CD4-positive, alpha-beta T cell (primary cell): ENCODE measurements at regions not wholly inside any gene's neighbourhood (a gene's known extent, or its start where the extent isn't known, plus 50 kb on each side); places are given as distances from the start of the nearest gene placed in this dataset.

Source experiments
- ATAC-seq: fragments of 200-7000 bp; cut with Tn5 transposase; one replicate; pipeline ENCODE4 v1.10.0; 2022; ENCODE audit warnings: mild to moderate bottlenecking; ENCODE audit not compliant: poor library complexity
- CTCF ChIA-PET: fragments of 350-600 bp; sonication (Branson Sonifier 250); formaldehyde crosslinking; loops from one replicate; lab custom pipeline; 2021; ENCODE audit warnings: antibody characterized with exemption, inconsistent platforms; lab: Charles Lee
- POLR2A ChIA-PET: fragments of 350-600 bp; sonication (Branson Sonifier 250); formaldehyde crosslinking; loops from one replicate; lab custom pipeline; 2021; ENCODE audit warnings: antibody characterized with exemption, inconsistent platforms; lab: Charles Lee
- DNase-seq, 14 experiments: peaks; one replicate each; pipeline ENCODE4 v3.0.0-alpha.2; 2013 to 2020; ENCODE audit warnings: mixed read lengths in 2 of 14
- H3K27ac ChIP-seq, 2 donors: one replicate each; pipeline versions ENCODE4 v1.5.1 to v1.7.0; 2013; ENCODE audit warnings: low read length in 2 of 2, low read depth in 1 of 2, mild to moderate bottlenecking in 1 of 2
- H3K27me3 ChIP-seq, 2 experiments: 1 replicate in 1 of 2; 2 replicates in 1 of 2; pipeline versions ENCODE4 v1.6.1 to v1.7.0; 2013; ENCODE audit warnings: low read length in 2 of 2, control low read depth in 1 of 2, mild to moderate bottlenecking in 1 of 2, moderate library complexity in 1 of 2; ENCODE audit not compliant: insufficient read depth in 2 of 2, control insufficient read depth in 1 of 2
- H3K36me3 ChIP-seq: one replicate; pipeline ENCODE4 v1.6.1; 2013; ENCODE audit warnings: low read length, control low read depth; ENCODE audit not compliant: insufficient read depth
- H3K4me1 ChIP-seq: one replicate; pipeline ENCODE4 v1.6.1; 2013; ENCODE audit warnings: low read length, control low read depth; ENCODE audit not compliant: insufficient read depth
- H3K4me3 ChIP-seq: one replicate; pipeline ENCODE4 v1.5.1; 2013; ENCODE audit warnings: mild to moderate bottlenecking, low read length, moderate library complexity
- H3K9me3 ChIP-seq, 2 experiments: 1 replicate in 1 of 2; 2 replicates in 1 of 2; pipeline versions ENCODE4 v1.6.1 to v1.7.0; 2013; ENCODE audit warnings: low read length in 2 of 2, mild to moderate bottlenecking in 2 of 2, control low read depth in 1 of 2, moderate library complexity in 1 of 2; ENCODE audit not compliant: control insufficient read depth in 1 of 2, insufficient read depth in 1 of 2
- H3K27ac Mint-ChIP-seq: one replicate; pipeline ENCODE4 v1.8.0; 2020; ENCODE audit warnings: mixed read lengths
- H3K27me3 Mint-ChIP-seq: one replicate; pipeline ENCODE4 v1.8.0; 2021; ENCODE audit warnings: mixed read lengths
- H3K36me3 Mint-ChIP-seq: one replicate; pipeline ENCODE4 v1.8.0; 2021; ENCODE audit warnings: low read depth, mixed read lengths
- H3K4me1 Mint-ChIP-seq: one replicate; pipeline ENCODE4 v1.8.0; 2021; ENCODE audit warnings: low read depth, mixed read lengths
- H3K4me3 Mint-ChIP-seq: one replicate; pipeline ENCODE4 v1.8.0; 2020; ENCODE audit warnings: mild to moderate bottlenecking, mixed read lengths
- H3K9me3 Mint-ChIP-seq: one replicate; pipeline ENCODE4 v1.8.0; 2020; ENCODE audit warnings: mixed read lengths
- intact Hi-C, 2 experiments: fragments of 100-400 bp; cut with DNase I in 1 of 2; cut with micrococcal nuclease in 1 of 2; formaldehyde crosslinking; loops; one replicate each; pipeline versions ENCODE4 v1.15.1 to v1.9.0; 2023 to 2025; cut with DNase I, micrococcal nuclease
- TF ChIP-seq, protein P1 (sequence below): fragments of 200-600 bp; IDR thresholded peaks from one replicate; pipeline ENCODE4 v1.8.0; 2022; ENCODE audit warnings: antibody characterized with exemption, mild to moderate bottlenecking

DNA sequence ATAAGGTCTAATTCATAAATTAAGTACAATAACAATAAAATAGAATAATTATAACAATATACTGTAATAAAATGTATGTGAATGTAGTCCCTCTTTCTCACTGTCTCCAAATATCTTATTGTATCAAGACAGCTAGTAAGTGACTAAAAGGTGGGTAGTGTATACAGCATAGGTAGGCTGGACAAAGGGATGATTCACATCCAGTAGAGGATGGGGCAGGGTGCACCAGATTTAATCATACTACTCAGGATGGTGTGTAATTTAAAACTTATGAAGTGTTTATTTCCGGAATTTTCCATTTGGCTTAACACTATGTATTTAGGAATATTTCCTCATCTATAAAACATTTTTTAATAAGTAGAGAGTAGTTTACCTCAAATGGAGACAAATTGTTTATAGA lies 876.1 kb upstream of the CADM2 start:
- Histone ChIP-seq H3K27me3 (no peaks in the 10 kb centered on the region), H3K9me3 (peaks cover 0 to 7% of the 10 kb centered on the region in 2 experiments), H3K27ac (no peak overlapping the region), H3K4me3 (no peak overlapping the region), H3K36me3 (no peaks in the 10 kb centered on the region), H3K4me1 (no peaks in the 10 kb centered on the region)
- POLR2A ChIA-PET, result no interaction called here
- no peaks in the 10 kb centered on the region for H3K4me1 Mint-ChIP-seq
- DNase-seq (no peak), ATAC-seq (no peak)
- no peaks in the 10 kb centered on the region for H3K27me3 Mint-ChIP-seq
- H3K36me3 Mint-ChIP-seq, result no peaks in the 10 kb centered on the region
- intact Hi-C loops, result no loop called here
- CTCF ChIA-PET, result no interaction called here
- H3K27ac Mint-ChIP-seq, result no peak overlapping the region
- no peaks in the 10 kb centered on the region for H3K9me3 Mint-ChIP-seq
- TF ChIP-seq, protein P1, sequence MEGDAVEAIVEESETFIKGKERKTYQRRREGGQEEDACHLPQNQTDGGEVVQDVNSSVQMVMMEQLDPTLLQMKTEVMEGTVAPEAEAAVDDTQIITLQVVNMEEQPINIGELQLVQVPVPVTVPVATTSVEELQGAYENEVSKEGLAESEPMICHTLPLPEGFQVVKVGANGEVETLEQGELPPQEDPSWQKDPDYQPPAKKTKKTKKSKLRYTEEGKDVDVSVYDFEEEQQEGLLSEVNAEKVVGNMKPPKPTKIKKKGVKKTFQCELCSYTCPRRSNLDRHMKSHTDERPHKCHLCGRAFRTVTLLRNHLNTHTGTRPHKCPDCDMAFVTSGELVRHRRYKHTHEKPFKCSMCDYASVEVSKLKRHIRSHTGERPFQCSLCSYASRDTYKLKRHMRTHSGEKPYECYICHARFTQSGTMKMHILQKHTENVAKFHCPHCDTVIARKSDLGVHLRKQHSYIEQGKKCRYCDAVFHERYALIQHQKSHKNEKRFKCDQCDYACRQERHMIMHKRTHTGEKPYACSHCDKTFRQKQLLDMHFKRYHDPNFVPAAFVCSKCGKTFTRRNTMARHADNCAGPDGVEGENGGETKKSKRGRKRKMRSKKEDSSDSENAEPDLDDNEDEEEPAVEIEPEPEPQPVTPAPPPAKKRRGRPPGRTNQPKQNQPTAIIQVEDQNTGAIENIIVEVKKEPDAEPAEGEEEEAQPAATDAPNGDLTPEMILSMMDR, result no peak
- H3K4me3 Mint-ChIP-seq, result no peak overlapping the region

DNA sequence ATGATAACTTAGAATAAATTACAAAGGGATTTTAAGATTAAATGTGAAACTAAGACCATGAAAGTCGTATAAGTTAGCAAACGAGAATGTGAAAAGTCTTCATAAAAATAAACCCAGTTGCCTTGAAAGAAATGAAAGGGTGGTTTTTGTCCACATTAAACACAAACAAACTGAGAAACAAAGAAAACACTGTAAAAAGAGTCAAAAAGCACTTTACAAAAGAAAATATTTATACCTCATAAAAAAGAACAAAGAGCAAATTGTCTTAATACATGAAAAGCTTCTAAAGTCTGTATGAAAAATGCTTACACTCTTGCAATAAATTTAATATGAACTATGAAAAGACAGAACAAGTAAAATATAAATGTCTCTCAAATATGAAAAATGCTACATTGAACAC lies 865.9 kb upstream of the CADM2 start:
- Mint-ChIP-seq H3K4me1 (no peaks in the 10 kb centered on the region), H3K4me3 (no peak overlapping the region), H3K36me3 (no peaks in the 10 kb centered on the region), H3K27me3 (no peaks in the 10 kb centered on the region), H3K27ac (no peak overlapping the region), H3K9me3 (peaks cover 2% of the 10 kb centered on the region)
- ATAC-seq, result no peak
- Histone ChIP-seq H3K36me3 (no peaks in the 10 kb centered on the region), H3K27me3 (no peaks in the 10 kb centered on the region), H3K9me3 (peaks cover 0 to 4% of the 10 kb centered on the region in 2 experiments), H3K4me1 (no peaks in the 10 kb centered on the region), H3K27ac (no peak overlapping the region), H3K4me3 (no peak overlapping the region)
- ChIA-PET CTCF (no interaction called here), POLR2A (no interaction called here)
- intact Hi-C loops, result no loop called here
- DNase-seq, result no peak
- TF ChIP-seq, protein P1, result no peak

DNA sequence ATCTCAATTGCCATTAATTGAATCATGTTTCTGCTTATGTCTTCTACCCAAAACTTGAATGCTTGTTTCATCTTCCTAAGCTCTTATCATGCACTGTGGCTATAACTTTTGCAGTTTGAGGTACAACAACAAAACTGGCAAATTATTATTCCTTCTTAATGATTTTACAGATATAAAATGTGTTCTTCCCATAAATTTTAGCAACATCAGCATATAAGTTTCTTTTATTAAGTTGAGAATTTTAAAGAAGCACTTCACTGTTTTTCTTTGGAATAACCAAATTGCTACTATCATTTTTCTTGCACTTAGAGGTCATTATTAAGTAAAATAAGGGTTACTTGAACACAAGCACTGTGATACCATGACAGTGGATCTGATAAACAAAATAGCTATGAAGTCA lies 862.6 kb upstream of the CADM2 start:
- H3K4me1 ChIP-seq, result no peaks in the 10 kb centered on the region
- TF ChIP-seq, protein P1, result no peak
- CTCF ChIA-PET, result no interaction called here
- Mint-ChIP-seq H3K9me3 (peaks cover 5% of the 10 kb centered on the region), H3K4me3 (no peak overlapping the region), H3K27me3 (no peaks in the 10 kb centered on the region), H3K4me1 (no peaks in the 10 kb centered on the region), H3K27ac (no peak overlapping the region), H3K36me3 (no peaks in the 10 kb centered on the region)
- H3K27ac ChIP-seq, result no peak overlapping the region
- ATAC-seq (no peak), DNase-seq (no peak)
- no peaks in the 10 kb centered on the region for H3K36me3 ChIP-seq
- no peak overlapping the region for H3K4me3 ChIP-seq
- H3K9me3 ChIP-seq, result peaks cover 0 to 4% of the 10 kb centered on the region in 2 experiments
- intact Hi-C loops, result no loop called here
- POLR2A ChIA-PET, result no interaction called here
- no peaks in the 10 kb centered on the region for H3K27me3 ChIP-seq
